SK-N-MC (cell line): ENCODE measurements at regions not wholly inside any gene's neighbourhood (a gene's known extent, or its start where the extent isn't known, plus 50 kb on each side); places are given as distances from the start of the nearest gene placed in this dataset.

ENCODE experiments used
- EZH2 ChIP-seq: fragments of 200-600 bp; sonication (generic); IDR thresholded peaks from one replicate; pipeline ENCODE4 v1.6.1; 2017; ENCODE audit warnings: antibody characterized with exemption
- FOXP2 ChIP-seq: optimal IDR thresholded peaks from 2 replicates; pipeline ENCODE3; 2011; ENCODE audit warnings: mild to moderate bottlenecking, moderate library complexity; ENCODE audit not compliant: insufficient read depth; ENCODE audit errors: extremely low read length, control extremely low read depth
- POLR2AphosphoS5 ChIP-seq: IDR thresholded peaks from 2 replicates; pipeline ENCODE4 v1.6.1; 2012; ENCODE audit warnings: mild to moderate bottlenecking, low read depth, low read length, borderline replicate concordance

DNA sequence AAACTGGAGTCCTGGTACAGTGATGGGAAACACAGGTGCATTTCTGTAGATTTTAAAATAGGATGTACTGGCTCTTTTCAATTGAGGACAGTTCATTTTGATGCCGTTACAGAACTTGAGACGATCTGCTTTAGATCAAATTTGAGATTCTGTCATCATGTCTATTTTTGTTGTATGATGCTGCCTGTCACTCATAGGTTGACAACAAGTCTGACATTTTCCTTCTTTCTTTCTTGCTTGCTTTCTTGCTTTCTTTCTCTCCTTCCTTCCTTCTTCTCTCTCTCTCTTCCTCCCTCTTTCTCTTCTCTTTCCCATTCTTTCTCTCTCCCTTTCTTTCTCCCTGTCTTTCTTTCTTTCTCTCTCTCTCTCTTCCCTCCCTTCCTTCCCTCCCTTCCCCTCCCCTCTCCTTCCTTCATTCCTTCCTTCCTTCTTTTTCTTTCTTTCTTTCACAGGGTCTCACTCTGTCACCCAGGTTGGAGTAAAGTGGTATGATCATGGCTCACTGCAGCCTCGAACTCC is 152.6 kb upstream of the SGK1 start:
- TF ChIP-seq POLR2AphosphoS5 = no peak
- TF ChIP-seq EZH2 = no peak
- TF ChIP-seq FOXP2 = no peak
